ENCODE measurements at regions not wholly inside any gene's neighbourhood (a gene's known extent, or its start where the extent isn't known, plus 50 kb on each side); places are given as distances from the start of the nearest gene placed in this dataset.

GRCh38 chr16:85169333-85170065 lies 57.2 kb upstream of the CIBAR2 start:
- TF ChIP-seq CTCF (optimal IDR thresholded peaks at IDR 0.05 in 1 of 3, IDR thresholded peaks at IDR 0.05 in 1 of 3, conservative IDR thresholded peaks at IDR 0.05 in 1 of 3; ENCODE audit: extremely low read depth in 1 of 3, insufficient read depth in 2 of 3, low read length in 3 of 3) (no peak), EZH2 (IDR thresholded peaks at IDR 0.05; ENCODE audit: low read length) (no peak)
